ENCODE measurements at regions not wholly inside any gene's neighbourhood (a gene's known extent, or its start where the extent isn't known, plus 50 kb on each side); places are given as distances from the start of the nearest gene placed in this dataset.

- H3K4me3 ChIP-seq (ENCODE audit: low read depth, low read length): no peak overlapping the region
- TF ChIP-seq CTCF (IDR thresholded peaks at IDR 0.05; ENCODE audit: low read depth, low read length): no peak
Observed at GRCh38 chr9:19615036-19615624, 173.7 kb downstream of the SLC24A2 start.

- TF ChIP-seq CTCF (IDR thresholded peaks at IDR 0.05; ENCODE audit: low read depth, low read length): no peak
- H3K4me3 ChIP-seq (ENCODE audit: low read depth, low read length): no peak overlapping the region
Observed at GRCh38 chr9:19614294-19614693, 174.5 kb downstream of the SLC24A2 start.

- no peak overlapping the region for H3K4me3 ChIP-seq (ENCODE audit: low read depth, low read length)
- no peak for TF ChIP-seq CTCF (IDR thresholded peaks at IDR 0.05; ENCODE audit: low read depth, low read length)
Observed at GRCh38 chr9:19600538-19600937, 188.3 kb downstream of the SLC24A2 start.

- H3K4me3 ChIP-seq (ENCODE audit: low read depth, low read length): no peak overlapping the region
- no peak for TF ChIP-seq CTCF (IDR thresholded peaks at IDR 0.05; ENCODE audit: low read depth, low read length)
Observed at GRCh38 chr9:19598722-19599121, 189.9 kb downstream of the ACER2 start.

- TF ChIP-seq CTCF (IDR thresholded peaks at IDR 0.05; ENCODE audit: low read depth, low read length): no peak
- H3K4me3 ChIP-seq (ENCODE audit: low read depth, low read length): no peak overlapping the region
Observed at GRCh38 chr9:19597176-19597575, 188.4 kb downstream of the ACER2 start.

GRCh38 chr9:19595003-19595402 is 186.2 kb downstream of the ACER2 start:
- TF ChIP-seq CTCF (IDR thresholded peaks at IDR 0.05; ENCODE audit: low read depth, low read length): no peak
- no peak overlapping the region for H3K4me3 ChIP-seq (ENCODE audit: low read depth, low read length)

GRCh38 chr9:19587678-19588077 is 178.9 kb downstream of the ACER2 start:
- no peak overlapping the region for H3K4me3 ChIP-seq (ENCODE audit: low read depth, low read length)
- TF ChIP-seq CTCF (IDR thresholded peaks at IDR 0.05; ENCODE audit: low read depth, low read length): no peak

Measured in WI38 (cell line).